Mucosa of stomach (tissue), 1 donor: ENCODE measurements at regions not wholly inside any gene's neighbourhood (a gene's known extent, or its start where the extent isn't known, plus 50 kb on each side); places are given as distances from the start of the nearest gene placed in this dataset.

Experiments
- H3K27me3 ChIP-seq: one replicate; pipeline ENCODE4 v1.7.0; 2013; ENCODE audit warnings: mild to moderate bottlenecking, low read length; ENCODE audit not compliant: control insufficient read depth, insufficient read depth
- H3K36me3 ChIP-seq: one replicate; pipeline ENCODE4 v1.7.0; 2013; ENCODE audit warnings: low read length; ENCODE audit not compliant: control insufficient read depth, insufficient read depth
- H3K4me1 ChIP-seq: one replicate; pipeline ENCODE4 v1.7.0; 2013; ENCODE audit warnings: mild to moderate bottlenecking, low read length; ENCODE audit not compliant: control insufficient read depth, insufficient read depth
- H3K4me3 ChIP-seq: one replicate; pipeline ENCODE4 v1.7.0; 2013; ENCODE audit warnings: low read length
- H3K9ac ChIP-seq: one replicate; pipeline ENCODE4 v1.7.0; 2013; ENCODE audit warnings: mild to moderate bottlenecking, low read length, moderate library complexity
- H3K9me3 ChIP-seq: one replicate; pipeline ENCODE4 v1.7.0; 2013; ENCODE audit warnings: mild to moderate bottlenecking, low read length, moderate library complexity; ENCODE audit not compliant: control insufficient read depth
- donor health status: Pancreatic carcinoma.

DNA sequence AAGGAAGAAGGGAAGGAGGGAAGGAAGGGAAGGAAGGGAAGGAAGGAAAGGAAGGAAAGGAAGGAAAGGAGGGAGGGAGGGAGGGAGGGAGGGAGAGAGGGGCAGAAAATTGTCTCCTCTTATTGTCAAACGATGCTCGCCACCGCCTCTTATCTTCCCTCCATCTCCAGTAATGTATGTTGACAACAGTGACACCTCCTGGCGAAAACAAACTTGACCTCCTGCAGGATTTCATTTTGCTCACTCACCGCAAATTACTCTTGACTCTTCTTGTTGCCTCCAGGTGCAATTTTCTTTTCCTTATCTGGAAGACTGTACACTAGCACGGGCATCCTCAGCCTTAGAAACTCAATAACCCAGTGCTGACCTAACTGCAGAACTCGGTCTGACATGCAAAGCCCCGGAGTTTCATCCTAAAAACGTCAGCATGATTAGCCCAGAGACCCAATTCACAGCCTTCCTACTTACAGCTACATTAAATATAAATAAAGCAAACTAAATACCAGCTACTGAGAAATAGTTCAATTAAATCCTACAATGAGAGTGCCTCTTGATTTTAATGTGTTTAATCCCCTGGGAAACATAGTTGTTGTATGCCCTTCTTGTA, 512.4 kb upstream of the TMPO start:
- Histone ChIP-seq H3K9ac (no peak overlapping the region), H3K9me3 (no peaks in the 10 kb centered on the region), H3K4me3 (no peak overlapping the region), H3K36me3 (no peaks in the 10 kb centered on the region), H3K4me1 (no peaks in the 10 kb centered on the region), H3K27me3 (no peaks in the 10 kb centered on the region)

DNA sequence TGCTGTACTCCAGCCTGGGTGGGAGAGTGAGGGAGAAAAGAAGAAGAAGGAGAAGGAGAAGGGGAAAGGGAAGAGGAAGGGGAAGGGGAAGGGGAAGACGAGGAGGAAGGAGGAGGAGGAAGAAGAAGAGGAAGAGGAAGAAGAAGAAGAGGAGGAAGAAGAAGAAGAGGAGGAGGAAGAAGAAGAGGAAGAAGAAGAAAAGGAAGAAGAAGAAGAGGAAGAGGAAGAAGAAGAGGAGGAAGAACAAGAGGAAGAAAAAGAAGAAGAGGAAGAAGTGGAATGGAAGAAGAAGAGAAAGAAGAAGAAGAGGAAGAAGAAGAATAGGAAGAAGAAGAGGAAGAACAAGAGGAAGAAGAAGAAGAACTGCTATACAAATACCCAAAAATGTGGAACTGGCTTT, 507.4 kb upstream of the TMPO start:
- H3K36me3 ChIP-seq: no peaks in the 10 kb centered on the region
- H3K9me3 ChIP-seq: no peaks in the 10 kb centered on the region
- H3K4me3 ChIP-seq: no peak overlapping the region
- no peaks in the 10 kb centered on the region for H3K27me3 ChIP-seq
- H3K4me1 ChIP-seq: no peaks in the 10 kb centered on the region
- no peak overlapping the region for H3K9ac ChIP-seq

DNA sequence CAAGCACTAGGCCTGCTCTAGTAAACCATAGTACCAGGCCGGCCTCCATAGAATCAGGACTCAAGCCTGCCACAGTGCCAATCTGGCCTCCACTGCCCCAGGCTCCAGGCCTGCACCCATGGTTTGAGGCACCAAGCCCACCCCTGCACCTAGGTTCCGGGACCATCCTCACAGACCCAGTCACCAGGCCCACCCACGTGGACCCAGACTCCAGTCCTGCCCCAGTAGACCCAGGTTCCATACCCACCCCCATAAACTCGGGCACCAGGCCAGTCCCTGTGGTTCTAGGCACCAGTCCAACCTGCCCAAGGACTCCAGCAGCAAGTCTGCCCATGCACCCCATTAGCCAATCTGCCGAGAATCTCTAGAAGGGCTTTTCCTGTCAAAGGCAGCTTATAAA, 501.8 kb upstream of the TMPO start:
- Histone ChIP-seq H3K9me3 (no peaks in the 10 kb centered on the region), H3K4me3 (no peak overlapping the region), H3K4me1 (no peaks in the 10 kb centered on the region), H3K36me3 (no peaks in the 10 kb centered on the region), H3K27me3 (no peaks in the 10 kb centered on the region), H3K9ac (no peak overlapping the region)

DNA sequence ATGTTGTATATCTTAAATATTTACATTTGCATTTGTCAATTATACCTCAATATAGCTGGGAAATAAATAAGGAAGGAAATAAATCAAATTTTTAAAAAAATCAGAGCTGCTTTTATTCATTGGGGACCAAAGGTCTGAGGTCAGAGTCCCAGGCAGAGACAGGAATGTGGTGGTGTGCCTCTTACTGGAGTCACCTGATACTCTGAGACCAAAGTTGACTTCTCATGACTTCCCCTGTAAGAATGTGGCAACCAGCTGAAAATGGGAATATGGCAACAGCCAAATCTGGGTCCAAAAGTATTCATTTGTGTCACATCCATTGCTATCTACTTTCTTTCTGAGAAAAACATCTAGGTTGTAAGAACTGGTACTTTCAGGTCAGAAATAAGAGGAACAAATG, 496.6 kb upstream of the TMPO start:
- no peak overlapping the region for H3K9ac ChIP-seq

DNA sequence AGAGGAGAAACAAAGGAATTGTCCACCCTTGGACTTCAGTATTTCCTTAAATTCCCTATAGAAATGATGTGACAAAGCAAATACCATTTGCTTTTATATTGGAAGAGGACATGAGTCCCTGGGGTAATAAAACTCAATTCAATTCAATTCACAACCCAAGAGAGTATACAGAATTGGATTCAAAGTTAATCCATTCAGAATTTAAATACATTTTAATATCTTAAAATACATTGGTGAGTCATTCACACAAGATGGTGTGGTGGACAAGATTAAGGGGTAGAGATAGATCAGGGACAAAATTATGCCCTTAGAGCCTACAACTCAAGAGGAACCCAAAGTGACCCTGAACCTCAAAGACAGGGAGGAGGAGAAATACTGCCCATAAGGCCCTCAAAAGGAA, 495.0 kb upstream of the TMPO start:
- H3K27me3 ChIP-seq: no peaks in the 10 kb centered on the region
- H3K36me3 ChIP-seq: no peaks in the 10 kb centered on the region
- H3K9ac ChIP-seq: no peak overlapping the region
- H3K4me1 ChIP-seq: no peaks in the 10 kb centered on the region
- no peak overlapping the region for H3K4me3 ChIP-seq
- H3K9me3 ChIP-seq: no peaks in the 10 kb centered on the region

More for the DNA sequence above, 496.6 kb upstream of the TMPO start:
- no peaks in the 10 kb centered on the region for H3K9me3 ChIP-seq
- H3K4me3 ChIP-seq: no peak overlapping the region
- H3K36me3 ChIP-seq: no peaks in the 10 kb centered on the region
- H3K27me3 ChIP-seq: no peaks in the 10 kb centered on the region
- no peaks in the 10 kb centered on the region for H3K4me1 ChIP-seq

DNA sequence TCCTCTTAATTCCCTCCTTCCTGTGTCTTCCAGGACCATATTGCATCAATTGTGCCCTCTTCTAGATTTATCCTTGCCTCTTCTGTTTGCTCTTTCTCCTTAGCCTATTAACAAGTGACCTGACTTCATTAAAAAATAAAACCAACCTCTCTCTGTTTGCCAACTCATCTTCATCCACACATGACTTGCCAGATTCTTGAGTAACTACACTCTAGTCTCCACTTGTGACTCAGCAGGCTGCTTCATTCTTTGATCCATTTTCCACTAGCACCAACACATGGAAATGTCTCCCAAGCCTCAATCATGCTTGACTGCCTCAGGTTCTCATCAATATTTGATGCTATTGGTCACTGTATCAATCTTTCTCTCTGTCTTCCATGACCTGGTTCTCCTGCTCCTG, 492.4 kb upstream of the TMPO start:
- no peak overlapping the region for H3K9ac ChIP-seq
- no peaks in the 10 kb centered on the region for H3K4me1 ChIP-seq
- H3K36me3 ChIP-seq: no peaks in the 10 kb centered on the region
- no peaks in the 10 kb centered on the region for H3K9me3 ChIP-seq
- H3K27me3 ChIP-seq: no peaks in the 10 kb centered on the region
- H3K4me3 ChIP-seq: no peak overlapping the region

DNA sequence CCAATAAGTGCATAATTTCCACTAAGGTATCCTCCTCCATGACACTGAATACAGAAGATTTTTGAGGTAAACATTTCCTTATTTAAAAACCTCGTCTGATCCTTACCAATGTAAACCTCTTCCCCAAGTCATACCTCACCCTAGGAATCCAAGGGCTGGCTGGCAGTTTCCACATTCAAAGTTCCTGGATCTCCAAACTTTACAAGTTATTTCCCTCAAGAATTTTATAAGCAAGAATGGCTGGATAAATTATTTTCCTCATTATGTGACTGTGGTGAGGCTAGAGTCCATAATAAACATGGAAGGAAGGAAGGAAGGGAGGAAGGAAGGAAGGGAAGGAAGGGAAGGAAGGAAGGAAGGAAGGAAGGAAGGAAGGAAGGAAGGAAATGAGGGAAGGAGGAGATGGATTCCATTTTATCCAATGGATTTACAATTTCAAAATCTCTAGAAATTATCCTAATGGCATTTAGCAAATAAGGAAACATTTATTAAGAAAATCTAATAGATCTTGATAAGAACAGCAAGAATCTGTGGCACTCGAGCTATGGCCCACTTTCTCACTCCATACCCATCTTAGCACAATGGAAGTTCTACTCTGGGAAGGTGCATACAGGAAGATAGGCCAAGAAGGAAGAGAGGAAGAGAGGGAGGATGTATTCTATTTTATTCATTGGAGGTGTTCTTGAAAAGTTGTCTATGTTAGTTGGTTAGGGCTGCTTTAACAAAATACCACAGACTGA, 477.8 kb upstream of the TMPO start:
- Histone ChIP-seq H3K36me3 (no peaks in the 10 kb centered on the region), H3K4me3 (no peak overlapping the region), H3K9ac (no peak overlapping the region), H3K4me1 (no peaks in the 10 kb centered on the region), H3K9me3 (no peaks in the 10 kb centered on the region), H3K27me3 (no peaks in the 10 kb centered on the region)

DNA sequence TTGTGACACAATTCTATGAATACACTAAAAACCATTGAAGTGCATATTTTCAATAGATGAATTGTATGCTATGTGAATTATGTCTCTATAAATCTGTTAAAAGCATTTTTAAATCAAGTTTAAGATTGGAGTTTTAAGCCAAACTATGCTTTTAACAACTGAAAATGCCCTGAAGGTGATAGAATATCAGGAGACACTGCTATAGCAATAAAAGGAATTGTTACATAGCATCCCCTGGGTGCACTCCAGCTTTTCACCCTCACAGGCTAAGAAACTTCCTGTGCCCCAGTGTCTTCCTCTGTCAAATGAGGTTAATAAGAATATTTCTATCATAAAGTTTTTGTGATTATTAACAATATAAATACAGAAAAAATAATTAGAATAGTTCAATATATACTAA, 472.7 kb upstream of the TMPO start:
- no peaks in the 10 kb centered on the region for H3K36me3 ChIP-seq
- H3K4me1 ChIP-seq: no peaks in the 10 kb centered on the region
- no peak overlapping the region for H3K9ac ChIP-seq
- no peaks in the 10 kb centered on the region for H3K9me3 ChIP-seq
- H3K27me3 ChIP-seq: no peaks in the 10 kb centered on the region
- no peak overlapping the region for H3K4me3 ChIP-seq

DNA sequence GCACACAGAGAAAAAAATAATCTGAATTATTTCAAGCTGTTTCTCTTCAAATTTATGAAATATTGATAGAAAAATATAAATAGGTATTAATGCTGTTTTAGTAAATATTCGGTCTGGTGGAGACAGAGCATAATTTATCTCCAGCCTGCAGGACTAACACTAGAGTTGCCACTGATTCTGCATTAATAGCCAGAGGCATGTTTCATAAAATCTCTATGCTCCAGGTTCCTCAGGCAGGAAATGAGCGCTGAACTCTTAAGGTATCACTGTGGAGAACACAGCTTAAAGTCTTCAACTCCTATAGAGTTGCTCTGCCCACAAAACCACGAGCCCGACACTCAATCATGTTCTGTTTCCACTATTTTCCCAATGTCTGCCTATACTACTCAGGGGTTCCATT, 470.0 kb upstream of the TMPO start:
- Histone ChIP-seq H3K4me3 (no peak overlapping the region), H3K36me3 (no peaks in the 10 kb centered on the region), H3K4me1 (no peaks in the 10 kb centered on the region), H3K27me3 (no peaks in the 10 kb centered on the region), H3K9ac (no peak overlapping the region), H3K9me3 (no peaks in the 10 kb centered on the region)

DNA sequence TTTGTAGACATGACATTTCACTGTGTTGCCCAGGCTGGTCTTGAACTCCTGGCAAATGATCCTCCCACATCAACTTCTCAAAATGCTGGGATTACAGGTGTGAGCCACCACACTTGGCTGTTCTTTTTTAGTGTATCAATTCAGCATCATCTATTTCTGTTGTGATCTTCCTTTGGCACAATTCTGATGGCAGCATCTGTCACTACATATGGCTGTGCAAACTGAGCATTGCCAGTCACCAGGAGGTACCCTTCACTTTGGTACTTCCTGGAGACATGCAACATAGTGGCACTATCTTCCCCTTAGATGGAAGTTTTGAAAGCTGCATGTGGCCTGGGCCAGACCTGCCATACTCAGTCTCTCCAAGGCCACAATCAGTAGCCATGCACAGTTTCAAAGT, 467.1 kb upstream of the TMPO start:
- H3K9ac ChIP-seq: no peak overlapping the region
- no peaks in the 10 kb centered on the region for H3K36me3 ChIP-seq
- H3K9me3 ChIP-seq: no peaks in the 10 kb centered on the region
- H3K27me3 ChIP-seq: no peaks in the 10 kb centered on the region
- H3K4me3 ChIP-seq: no peak overlapping the region
- no peaks in the 10 kb centered on the region for H3K4me1 ChIP-seq

DNA sequence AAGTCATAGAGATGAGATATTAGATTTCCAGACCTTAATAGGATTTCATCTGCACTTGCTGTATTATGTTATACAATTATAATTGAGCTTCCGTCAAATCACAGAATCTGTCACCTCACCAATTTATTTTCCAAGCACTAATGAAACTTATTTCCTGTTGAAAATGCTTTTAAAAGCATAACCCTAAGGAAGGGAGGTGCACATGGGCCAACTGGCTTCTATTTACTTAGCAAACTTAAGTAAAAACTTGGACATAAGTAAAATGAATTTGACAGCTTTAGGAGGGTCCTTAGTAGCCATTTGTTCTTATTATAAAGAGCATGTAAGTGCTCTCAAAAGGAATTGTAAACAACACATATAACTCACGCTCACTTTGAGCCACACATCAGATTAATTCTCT, 462.2 kb upstream of the TMPO start:
- Histone ChIP-seq H3K9me3 (no peaks in the 10 kb centered on the region), H3K36me3 (no peaks in the 10 kb centered on the region), H3K4me3 (no peak overlapping the region), H3K9ac (no peak overlapping the region), H3K27me3 (no peaks in the 10 kb centered on the region), H3K4me1 (no peaks in the 10 kb centered on the region)

DNA sequence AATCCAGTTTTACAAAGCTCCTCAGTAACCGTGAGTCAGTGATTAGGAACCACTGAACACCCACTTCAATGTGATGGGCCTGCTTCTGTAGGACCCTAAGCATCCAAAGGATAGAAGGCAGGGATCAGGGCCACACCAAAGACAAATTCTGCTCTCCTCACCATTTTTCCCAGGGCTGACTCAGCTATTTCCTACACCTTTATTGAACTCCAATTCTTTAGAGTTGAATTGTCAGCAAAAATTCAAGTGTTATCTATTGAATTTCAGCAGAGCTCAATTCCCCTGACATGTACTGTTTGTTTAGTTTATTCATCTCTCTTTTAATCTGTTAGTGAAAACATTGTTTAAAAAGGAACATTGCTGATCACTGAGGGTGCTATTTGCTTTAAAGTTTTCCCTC, 457.7 kb upstream of the TMPO start:
- no peak overlapping the region for H3K9ac ChIP-seq
- no peaks in the 10 kb centered on the region for H3K36me3 ChIP-seq
- no peaks in the 10 kb centered on the region for H3K4me1 ChIP-seq
- H3K27me3 ChIP-seq: no peaks in the 10 kb centered on the region
- no peak overlapping the region for H3K4me3 ChIP-seq
- no peaks in the 10 kb centered on the region for H3K9me3 ChIP-seq

DNA sequence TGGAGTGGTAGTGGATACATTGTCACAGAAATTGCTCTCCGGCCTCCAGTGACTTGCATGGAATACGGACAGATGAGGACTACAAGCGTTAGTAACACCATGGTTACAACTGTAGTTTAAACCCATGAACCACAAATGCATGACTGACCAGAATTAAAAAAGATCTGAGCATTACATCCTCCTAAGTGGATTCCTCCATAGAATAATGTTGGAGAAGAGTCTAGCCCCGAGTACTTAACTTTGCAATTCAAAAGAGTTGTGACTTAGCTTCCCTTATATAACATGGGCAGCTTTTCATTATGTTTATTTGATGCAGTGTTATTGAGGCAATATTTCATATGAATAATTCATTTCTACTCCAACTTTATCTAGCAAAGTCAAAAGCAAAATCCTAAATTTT, 457.2 kb upstream of the TMPO start:
- Histone ChIP-seq H3K9me3 (no peaks in the 10 kb centered on the region), H3K4me1 (no peaks in the 10 kb centered on the region), H3K4me3 (no peak overlapping the region), H3K36me3 (no peaks in the 10 kb centered on the region), H3K27me3 (no peaks in the 10 kb centered on the region), H3K9ac (no peak overlapping the region)
